ENCODE measurements at regions not wholly inside any gene's neighbourhood (a gene's known extent, or its start where the extent isn't known, plus 50 kb on each side); places are given as distances from the start of the nearest gene placed in this dataset.

GRCh38 chr6:81938991-81939732 lies 186.7 kb upstream of the TENT5A start:
- TF ChIP-seq CEBPB (IDR thresholded peaks at IDR 0.05): no peak
- TF ChIP-seq USF1 (IDR thresholded peaks at IDR 0.05): no peak
- TF ChIP-seq TAF1 (IDR thresholded peaks at IDR 0.05; ENCODE audit: low read depth): no peak
- TF ChIP-seq EGR1 (IDR thresholded peaks at IDR 0.05): no peak
- TF ChIP-seq CREB1 (IDR thresholded peaks at IDR 0.05; ENCODE audit: low read depth): no peak
- no peak for TF ChIP-seq TCF12 (IDR thresholded peaks at IDR 0.05; ENCODE audit: low read depth)
- TF ChIP-seq ZBTB7A (IDR thresholded peaks at IDR 0.05; ENCODE audit: low read depth): no peak
- TF ChIP-seq RAD21 (IDR thresholded peaks at IDR 0.05; ENCODE audit: low read depth): no peak
- TF ChIP-seq REST (IDR thresholded peaks at IDR 0.05; ENCODE audit: low read depth): no peak
- no peak for TF ChIP-seq FOXM1 (IDR thresholded peaks at IDR 0.05; ENCODE audit: borderline replicate concordance, low read depth)
- no peak for TF ChIP-seq YY1 (IDR thresholded peaks at IDR 0.05; ENCODE audit: low read depth)
- TF ChIP-seq TEAD4 (IDR thresholded peaks at IDR 0.05): no peak
- TF ChIP-seq EP300 (IDR thresholded peaks at IDR 0.05; ENCODE audit: borderline replicate concordance): no peak
- no peak for TF ChIP-seq MAX (IDR thresholded peaks at IDR 0.05)

GRCh38 chr6:81938014-81938856 lies 185.8 kb upstream of the TENT5A start:
- TF ChIP-seq TEAD4 (IDR thresholded peaks at IDR 0.05) (no peak), USF1 (IDR thresholded peaks at IDR 0.05) (no peak), EP300 (IDR thresholded peaks at IDR 0.05; ENCODE audit: borderline replicate concordance) (no peak), TCF12 (IDR thresholded peaks at IDR 0.05; ENCODE audit: low read depth) (no peak), NFIC (IDR thresholded peaks at IDR 0.05) (no peak), YY1 (IDR thresholded peaks at IDR 0.05; ENCODE audit: low read depth) (no peak), CEBPB (IDR thresholded peaks at IDR 0.05) (no peak), FOXM1 (IDR thresholded peaks at IDR 0.05; ENCODE audit: borderline replicate concordance, low read depth) (no peak), ZBTB7A (IDR thresholded peaks at IDR 0.05; ENCODE audit: low read depth) (no peak), REST (IDR thresholded peaks at IDR 0.05; ENCODE audit: low read depth) (no peak)

GRCh38 chr6:81937296-81937937 lies 184.9 kb upstream of the TENT5A start:
- TF ChIP-seq NFIC (IDR thresholded peaks at IDR 0.05): no peak
- TF ChIP-seq CEBPB (IDR thresholded peaks at IDR 0.05): no peak
- no peak for TF ChIP-seq EGR1 (IDR thresholded peaks at IDR 0.05)
- TF ChIP-seq CREB1 (IDR thresholded peaks at IDR 0.05; ENCODE audit: low read depth): no peak
- no peak for TF ChIP-seq RAD21 (IDR thresholded peaks at IDR 0.05; ENCODE audit: low read depth)
- no peak for TF ChIP-seq TCF12 (IDR thresholded peaks at IDR 0.05; ENCODE audit: low read depth)
- no peak for TF ChIP-seq TAF1 (IDR thresholded peaks at IDR 0.05; ENCODE audit: low read depth)
- no peak for TF ChIP-seq USF1 (IDR thresholded peaks at IDR 0.05)
- TF ChIP-seq REST (IDR thresholded peaks at IDR 0.05; ENCODE audit: low read depth): no peak
- no peak for TF ChIP-seq MAX (IDR thresholded peaks at IDR 0.05)
